Testis (tissue), 2 donors: ENCODE measurements at regions not wholly inside any gene's neighbourhood (a gene's known extent, or its start where the extent isn't known, plus 50 kb on each side); places are given as distances from the start of the nearest gene placed in this dataset.

ENCODE experiments used
- CTCF ChIP-seq, 3 experiments: fragments of 450-650 bp in 2 of 3; fragments of 200-600 bp in 1 of 3; sonication (generic) in 1 of 3; IDR thresholded peaks; one replicate each; pipeline ENCODE4 v1.5.1; 2016 to 2019; ENCODE audit warnings: antibody characterized with exemption in 3 of 3, mild to moderate bottlenecking in 2 of 3, moderate library complexity in 1 of 3
- POLR2A ChIP-seq: fragments of 450-650 bp; IDR thresholded peaks from one replicate; pipeline ENCODE4 v1.6.1; 2017; ENCODE audit warnings: antibody characterized with exemption, mild to moderate bottlenecking, moderate library complexity

- no peak for TF ChIP-seq CTCF (IDR thresholded peaks at IDR 0.05)
- TF ChIP-seq POLR2A = no peak
Observed at GRCh38 chr6:84346372-84346771, 118.9 kb upstream of the CEP162 start.
